ENCODE measurements at regions not wholly inside any gene's neighbourhood (a gene's known extent, or its start where the extent isn't known, plus 50 kb on each side); places are given as distances from the start of the nearest gene placed in this dataset.

- no peak for TF ChIP-seq CTCF (IDR thresholded peaks at IDR 0.05)
- no peak for TF ChIP-seq ZFX (IDR thresholded peaks at IDR 0.05; ENCODE audit: borderline replicate concordance)
- no peak overlapping the region for H3K27ac ChIP-seq
Observed at GRCh38 chr12:40552868-40553267, 139.4 kb upstream of the CNTN1 start.

- TF ChIP-seq ZFX (IDR thresholded peaks at IDR 0.05; ENCODE audit: borderline replicate concordance) = no peak
- TF ChIP-seq CTCF (IDR thresholded peaks at IDR 0.05) = no peak
- H3K27ac ChIP-seq = no peak overlapping the region
Observed at GRCh38 chr12:40557980-40558379, 134.3 kb upstream of the CNTN1 start.

DNA sequence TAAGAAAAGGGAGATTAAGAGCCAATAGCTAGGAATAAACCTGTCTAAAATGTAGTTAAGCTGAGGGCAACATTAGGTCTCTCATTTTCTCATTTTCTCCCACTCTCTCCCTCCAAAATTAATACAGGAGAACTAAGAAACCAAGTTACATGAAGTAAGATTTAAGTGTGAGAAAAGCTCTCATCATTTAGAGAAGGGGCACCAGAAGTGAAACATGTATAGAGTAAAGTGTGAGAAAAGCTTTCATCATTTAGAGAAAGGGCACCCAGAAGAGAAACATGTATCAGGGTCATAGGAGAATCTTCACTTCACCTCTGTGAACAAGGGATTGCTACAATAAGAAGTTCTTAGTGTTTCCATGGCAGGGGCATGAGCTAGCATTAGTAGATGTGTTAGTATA is 132.4 kb upstream of the CNTN1 start:
- no peak for TF ChIP-seq ZFX (IDR thresholded peaks at IDR 0.05; ENCODE audit: borderline replicate concordance)
- TF ChIP-seq CTCF (IDR thresholded peaks at IDR 0.05) = no peak
- H3K27ac ChIP-seq = no peak overlapping the region

- TF ChIP-seq CTCF (IDR thresholded peaks at IDR 0.05) (no peak), ZFX (IDR thresholded peaks at IDR 0.05; ENCODE audit: borderline replicate concordance) (no peak)
- H3K27ac ChIP-seq = no peak overlapping the region
Observed at GRCh38 chr12:40560848-40561247, 131.4 kb upstream of the CNTN1 start.

DNA sequence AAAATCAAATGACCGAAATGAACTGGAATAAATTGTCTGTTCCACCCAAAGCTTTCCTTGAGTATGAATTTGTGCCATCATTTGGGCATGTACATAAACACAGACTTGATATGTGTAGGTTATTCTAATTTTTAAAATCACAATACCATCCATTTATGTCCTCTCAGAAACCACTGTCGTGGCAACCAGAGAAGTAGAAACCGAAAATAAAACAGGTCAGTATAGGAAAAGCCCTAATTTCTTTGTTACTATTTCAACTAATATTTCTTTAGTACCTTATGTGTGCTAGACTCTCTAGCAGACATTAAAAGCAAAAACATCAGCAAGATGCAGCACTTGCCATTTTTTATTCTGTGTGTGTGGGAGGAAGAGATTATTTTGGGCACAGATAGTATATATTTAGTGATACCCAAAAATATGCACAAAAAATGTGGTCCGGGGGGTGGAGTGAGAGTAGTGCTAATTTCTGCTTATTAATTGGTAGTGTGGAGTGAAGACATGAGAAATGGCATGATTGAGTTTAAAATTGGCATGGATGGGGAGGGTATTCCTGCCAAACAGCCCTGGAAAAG is 130.8 kb upstream of the CNTN1 start:
- no peak overlapping the region for H3K27ac ChIP-seq
- TF ChIP-seq CTCF (IDR thresholded peaks at IDR 0.05) (no peak), ZFX (IDR thresholded peaks at IDR 0.05; ENCODE audit: borderline replicate concordance) (no peak)

DNA sequence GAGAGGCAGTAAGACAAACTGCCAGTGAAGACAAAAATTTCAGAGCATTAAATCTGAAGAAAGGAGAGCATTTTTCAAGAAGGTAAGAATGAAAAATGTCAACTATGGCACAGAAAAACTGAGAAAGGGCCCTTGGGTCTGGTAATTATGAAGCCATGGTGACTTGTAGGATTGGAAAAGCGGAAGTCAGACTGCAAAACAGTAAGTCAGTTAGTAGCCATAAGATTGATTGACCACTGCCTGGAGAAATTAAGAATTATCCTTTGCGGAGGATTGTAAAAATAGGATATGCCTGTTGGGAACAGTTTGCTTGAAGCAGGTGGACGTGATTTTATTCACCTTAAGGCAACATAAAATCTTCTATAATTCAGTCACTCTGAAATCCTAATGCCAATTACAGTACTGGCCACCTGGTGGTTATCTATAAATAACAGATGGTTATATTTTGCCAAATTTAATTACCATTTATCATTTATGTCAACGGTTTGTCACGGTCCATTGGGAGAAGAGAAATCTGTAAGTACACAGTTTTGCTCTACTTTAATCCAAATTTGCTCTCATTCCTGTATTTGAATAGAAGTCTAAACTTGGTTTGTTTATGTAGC is 127.1 kb upstream of the CNTN1 start:
- TF ChIP-seq ZFX (IDR thresholded peaks at IDR 0.05; ENCODE audit: borderline replicate concordance) (no peak), CTCF (IDR thresholded peaks at IDR 0.05) (peak; percentile 25; the same call in 1 of the 2 replicates)
- H3K27ac ChIP-seq = no peak overlapping the region

- H3K27ac ChIP-seq = no peak overlapping the region
- TF ChIP-seq ZFX (IDR thresholded peaks at IDR 0.05; ENCODE audit: borderline replicate concordance) (no peak), CTCF (IDR thresholded peaks at IDR 0.05) (no peak)
Observed at GRCh38 chr12:40566271-40566670, 126.0 kb upstream of the CNTN1 start.

All from 22Rv1 (cell line).